ENCODE measurements at regions not wholly inside any gene's neighbourhood (a gene's known extent, or its start where the extent isn't known, plus 50 kb on each side); places are given as distances from the start of the nearest gene placed in this dataset.

DNA sequence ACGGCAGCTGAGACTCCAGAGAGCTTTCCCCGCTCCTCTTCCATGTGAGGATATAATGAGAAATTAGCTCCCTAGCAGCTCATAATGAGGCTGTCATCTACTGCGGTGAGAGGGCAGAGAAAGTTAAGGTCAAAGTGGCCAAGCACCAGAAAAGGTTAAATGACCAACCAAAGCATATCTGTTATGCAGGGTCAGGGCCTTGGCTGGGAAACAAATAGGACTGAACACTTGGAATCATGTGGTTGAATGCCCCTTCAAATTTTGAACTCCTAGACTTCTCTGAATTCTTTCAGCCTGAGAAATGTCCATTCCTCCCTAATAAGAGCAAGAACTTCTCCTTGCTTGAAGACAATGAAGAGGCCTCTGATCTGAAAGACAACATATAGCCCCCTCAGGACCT, 115.9 kb downstream of the TM2D1 start:
- TF ChIP-seq, protein P1, sequence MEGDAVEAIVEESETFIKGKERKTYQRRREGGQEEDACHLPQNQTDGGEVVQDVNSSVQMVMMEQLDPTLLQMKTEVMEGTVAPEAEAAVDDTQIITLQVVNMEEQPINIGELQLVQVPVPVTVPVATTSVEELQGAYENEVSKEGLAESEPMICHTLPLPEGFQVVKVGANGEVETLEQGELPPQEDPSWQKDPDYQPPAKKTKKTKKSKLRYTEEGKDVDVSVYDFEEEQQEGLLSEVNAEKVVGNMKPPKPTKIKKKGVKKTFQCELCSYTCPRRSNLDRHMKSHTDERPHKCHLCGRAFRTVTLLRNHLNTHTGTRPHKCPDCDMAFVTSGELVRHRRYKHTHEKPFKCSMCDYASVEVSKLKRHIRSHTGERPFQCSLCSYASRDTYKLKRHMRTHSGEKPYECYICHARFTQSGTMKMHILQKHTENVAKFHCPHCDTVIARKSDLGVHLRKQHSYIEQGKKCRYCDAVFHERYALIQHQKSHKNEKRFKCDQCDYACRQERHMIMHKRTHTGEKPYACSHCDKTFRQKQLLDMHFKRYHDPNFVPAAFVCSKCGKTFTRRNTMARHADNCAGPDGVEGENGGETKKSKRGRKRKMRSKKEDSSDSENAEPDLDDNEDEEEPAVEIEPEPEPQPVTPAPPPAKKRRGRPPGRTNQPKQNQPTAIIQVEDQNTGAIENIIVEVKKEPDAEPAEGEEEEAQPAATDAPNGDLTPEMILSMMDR (conservative IDR thresholded peaks at IDR 0.05 in 1 of 2, IDR thresholded peaks at IDR 0.05 in 1 of 2; ENCODE audit: low read depth in 1 of 2, low read length in 2 of 2), result no peak
- no peak for TF ChIP-seq EZH2 (IDR thresholded peaks at IDR 0.05; ENCODE audit: low read length, missing control alignments)
